Stimulated activated CD4-positive, alpha-beta T cell treated with anti-CD3 and anti-CD28 coated beads, TNF-alpha, amount 100 ng/mL, for 1 hour (primary cell): ENCODE measurements at regions not wholly inside any gene's neighbourhood (a gene's known extent, or its start where the extent isn't known, plus 50 kb on each side); places are given as distances from the start of the nearest gene placed in this dataset.
A peak's percentile ranks its signal among the peaks of the same experiment; 100 is the strongest.
"Not testable (repeated sequence)": the region's sequence is repeated elsewhere in the genome, so short reads cannot be mapped to it uniquely, and the experiment has no call there.

Source experiments
- DNase-seq, 3 donors: peaks; one replicate each; pipeline ENCODE4 v3.0.0-alpha.2; 2020; ENCODE audit warnings: low read depth in 3 of 3, low spot score in 1 of 3

- DNase-seq: not testable (repeated sequence)
These were observed 135.1 kb downstream of the CRLF3 start for GRCh38 chr17:30689266-30690000.

- not testable (repeated sequence) for DNase-seq
These were observed 137.7 kb downstream of the CRLF3 start for GRCh38 chr17:30686538-30687479.

- DNase-seq: not testable (repeated sequence)
These were observed 142.2 kb downstream of the CRLF3 start for GRCh38 chr17:30682280-30682679.

GRCh38 chr17:30680681-30681080, 143.8 kb downstream of the CRLF3 start:
- not testable (repeated sequence) for DNase-seq

GRCh38 chr17:30677550-30678249, 146.8 kb downstream of the CRLF3 start:
- DNase-seq: no peak

- not testable (repeated sequence) for DNase-seq
These were observed 148.6 kb downstream of the CRLF3 start for GRCh38 chr17:30675777-30676492.

- DNase-seq: not testable (repeated sequence)
These were observed 155.3 kb downstream of the CRLF3 start for GRCh38 chr17:30669217-30669649.

- DNase-seq: not testable (repeated sequence)
These were observed 155.9 kb downstream of the CRLF3 start for GRCh38 chr17:30668360-30669181.

- peak in 1 of 3 donors; percentile 13 for DNase-seq
These were observed 156.7 kb downstream of the CRLF3 start for GRCh38 chr17:30667657-30668359.

GRCh38 chr17:30666838-30667656, 157.4 kb downstream of the CRLF3 start:
- not testable (repeated sequence) for DNase-seq

- DNase-seq: not testable (repeated sequence)
These were observed 160.6 kb downstream of the CRLF3 start for GRCh38 chr17:30663727-30664455.

GRCh38 chr17:30657148-30657547, 167.3 kb downstream of the CRLF3 start:
- not testable (repeated sequence) for DNase-seq

GRCh38 chr17:30653038-30653437, 171.5 kb downstream of the CRLF3 start:
- not testable (repeated sequence) for DNase-seq

GRCh38 chr17:30650149-30650548, 172.9 kb downstream of the GOSR1 start:
- DNase-seq: not testable (repeated sequence)

GRCh38 chr17:30648015-30648620, 170.9 kb downstream of the GOSR1 start:
- DNase-seq: not testable (repeated sequence)

GRCh38 chr17:30645875-30646274, 168.7 kb downstream of the GOSR1 start:
- not testable (repeated sequence) for DNase-seq

GRCh38 chr17:30644713-30645112, 167.5 kb downstream of the GOSR1 start:
- DNase-seq: not testable (repeated sequence)
